ENCODE measurements at regions not wholly inside any gene's neighbourhood (a gene's known extent, or its start where the extent isn't known, plus 50 kb on each side); places are given as distances from the start of the nearest gene placed in this dataset.

- TF ChIP-seq CTCF (conservative IDR thresholded peaks at IDR 0.05): no peak
- TF ChIP-seq EZH2 (IDR thresholded peaks at IDR 0.05; ENCODE audit: low read depth): no peak
These were observed 311.9 kb upstream of the GNAI1 start for GRCh38 chr7:79822620-79823240.
